Karpas-422 (cell line): ENCODE measurements at regions not wholly inside any gene's neighbourhood (a gene's known extent, or its start where the extent isn't known, plus 50 kb on each side); places are given as distances from the start of the nearest gene placed in this dataset.
A peak's percentile ranks its signal among the peaks of the same experiment; 100 is the strongest.

Source experiments
- DNase-seq: peaks from one replicate; pipeline ENCODE4 v3.0.0-alpha.2; 2015
- H2AFZ ChIP-seq: fragments of 200-600 bp; sonication (generic); 2 replicates; pipeline ENCODE4 v1.6.1; 2014; ENCODE audit warnings: antibody characterized with exemption, low read length, mixed read lengths
- H3K27ac ChIP-seq: fragments of 200-600 bp; sonication (generic); 2 replicates; pipeline ENCODE4 v1.5.1; 2014; ENCODE audit warnings: mild to moderate bottlenecking, low read length, moderate library complexity
- H3K27me3 ChIP-seq: fragments of 200-600 bp; sonication (generic); 2 replicates; pipeline ENCODE4 v1.6.1; 2014; ENCODE audit warnings: low read length, mixed read lengths
- H3K36me3 ChIP-seq: fragments of 200-600 bp; sonication (generic); 2 replicates; pipeline ENCODE4 v1.6.1; 2014; ENCODE audit warnings: low read length, mixed read lengths; ENCODE audit not compliant: insufficient read depth
- H3K4me1 ChIP-seq: fragments of 200-600 bp; sonication (generic); 2 replicates; pipeline ENCODE4 v1.6.1; 2014; ENCODE audit warnings: mild to moderate bottlenecking, low read length, mixed read lengths
- H3K4me2 ChIP-seq: fragments of 200-600 bp; sonication (generic); 2 replicates; pipeline ENCODE4 v1.6.1; 2014; ENCODE audit warnings: low read length, low read depth, mild to moderate bottlenecking; ENCODE audit not compliant: poor library complexity, severe bottlenecking
- H3K4me3 ChIP-seq: fragments of 200-600 bp; sonication (generic); 2 replicates; pipeline ENCODE4 v1.5.1; 2014; ENCODE audit warnings: mild to moderate bottlenecking, antibody characterized with exemption, low read length, mixed read lengths
- H3K79me2 ChIP-seq: fragments of 200-600 bp; sonication (generic); 2 replicates; pipeline ENCODE4 v1.6.1; 2014; ENCODE audit warnings: mild to moderate bottlenecking, low read length, mixed read lengths
- H3K9ac ChIP-seq: fragments of 200-600 bp; sonication (generic); 2 replicates; pipeline ENCODE4 v1.6.0; 2014; ENCODE audit warnings: low read length
- H3K9me2 ChIP-seq: fragments of 200-600 bp; sonication (generic), shearing (Covaris generic); replicated peaks from 2 replicates; pipeline ENCODE4 v1.6.0; 2014; ENCODE audit warnings: mild to moderate bottlenecking, low read length, moderate library complexity; ENCODE audit not compliant: insufficient read depth
- H3K9me3 ChIP-seq: fragments of 300-700, 200-600 bp; sonication (generic); 2 replicates; pipeline ENCODE4 v1.6.1; 2014; ENCODE audit warnings: low read length, mixed read lengths
- H4K20me1 ChIP-seq: fragments of 200-600 bp; sonication (generic); 2 replicates; pipeline ENCODE4 v1.6.1; 2014; ENCODE audit warnings: mild to moderate bottlenecking, antibody characterized with exemption, low read length, low read depth; ENCODE audit not compliant: insufficient read depth

DNA sequence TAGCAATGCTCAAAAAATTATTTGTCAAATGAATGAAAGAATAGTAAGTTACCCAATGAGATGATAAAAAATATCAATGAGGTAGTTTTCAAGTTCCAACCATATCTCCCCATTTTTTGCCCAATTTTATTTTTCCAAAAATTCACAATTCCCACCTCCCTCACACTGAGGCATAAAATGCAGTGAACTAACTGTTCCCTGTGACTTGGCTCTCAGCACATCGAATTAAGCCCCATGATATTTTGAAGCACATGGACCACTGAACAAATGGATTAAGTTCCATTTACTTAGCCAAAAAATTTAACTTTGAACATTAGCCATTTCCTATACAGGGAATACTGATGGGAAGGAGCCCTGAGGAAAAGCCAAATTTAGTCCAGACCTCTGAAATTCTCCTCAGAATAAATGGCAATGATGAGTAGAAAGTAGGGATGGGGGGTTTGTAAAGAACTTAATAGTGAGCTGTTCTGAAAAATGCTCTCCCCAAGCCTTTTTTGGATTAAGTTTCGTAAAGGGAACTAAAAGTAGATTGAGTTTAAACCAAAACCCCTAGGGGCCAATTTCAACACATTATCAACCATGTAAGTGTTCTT, 166.3 kb upstream of the GRM3 start:
- Histone ChIP-seq H3K9me3 (no peaks in the 10 kb centered on the region), H4K20me1 (no peaks in the 10 kb centered on the region), H2AFZ (no peak overlapping the region), H3K4me1 (no peaks in the 10 kb centered on the region), H3K9ac (no peak overlapping the region), H3K9me2 (no peaks in the 10 kb centered on the region), H3K27me3 (no peaks in the 10 kb centered on the region), H3K27ac (no peak overlapping the region), H3K79me2 (no peaks in the 10 kb centered on the region), H3K4me2 (no peak overlapping the region), H3K36me3 (no peaks in the 10 kb centered on the region), H3K4me3 (no peak overlapping the region)
- no peak for DNase-seq

DNA sequence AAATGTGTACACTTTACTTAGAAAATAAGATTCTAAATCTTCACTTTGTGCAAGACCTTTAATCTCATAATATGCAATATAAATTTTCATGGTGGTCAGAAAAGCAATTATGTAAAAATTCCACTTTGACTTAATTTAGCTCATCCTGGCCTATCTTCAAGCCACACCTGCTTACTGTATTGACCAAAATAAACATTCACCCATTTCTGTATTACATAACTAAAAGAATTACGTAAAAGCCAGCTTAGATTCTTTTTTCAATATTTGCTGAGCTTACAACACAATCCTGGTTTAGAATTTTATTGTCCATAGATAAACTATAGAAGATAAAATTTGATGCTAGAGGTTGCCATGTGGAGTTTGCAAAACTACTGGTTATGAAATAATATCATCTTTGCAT, 172.9 kb upstream of the GRM3 start:
- H3K4me1 ChIP-seq, result no peaks in the 10 kb centered on the region
- no peak overlapping the region for H2AFZ ChIP-seq
- no peak overlapping the region for H3K9ac ChIP-seq
- no peak overlapping the region for H3K4me3 ChIP-seq
- H3K9me3 ChIP-seq, result no peaks in the 10 kb centered on the region
- no peak for DNase-seq
- H4K20me1 ChIP-seq, result no peaks in the 10 kb centered on the region
- no peaks in the 10 kb centered on the region for H3K27me3 ChIP-seq
- no peaks in the 10 kb centered on the region for H3K36me3 ChIP-seq
- no peaks in the 10 kb centered on the region for H3K79me2 ChIP-seq
- H3K9me2 ChIP-seq, result no peaks in the 10 kb centered on the region
- H3K4me2 ChIP-seq, result no peak overlapping the region
- H3K27ac ChIP-seq, result no peak overlapping the region

DNA sequence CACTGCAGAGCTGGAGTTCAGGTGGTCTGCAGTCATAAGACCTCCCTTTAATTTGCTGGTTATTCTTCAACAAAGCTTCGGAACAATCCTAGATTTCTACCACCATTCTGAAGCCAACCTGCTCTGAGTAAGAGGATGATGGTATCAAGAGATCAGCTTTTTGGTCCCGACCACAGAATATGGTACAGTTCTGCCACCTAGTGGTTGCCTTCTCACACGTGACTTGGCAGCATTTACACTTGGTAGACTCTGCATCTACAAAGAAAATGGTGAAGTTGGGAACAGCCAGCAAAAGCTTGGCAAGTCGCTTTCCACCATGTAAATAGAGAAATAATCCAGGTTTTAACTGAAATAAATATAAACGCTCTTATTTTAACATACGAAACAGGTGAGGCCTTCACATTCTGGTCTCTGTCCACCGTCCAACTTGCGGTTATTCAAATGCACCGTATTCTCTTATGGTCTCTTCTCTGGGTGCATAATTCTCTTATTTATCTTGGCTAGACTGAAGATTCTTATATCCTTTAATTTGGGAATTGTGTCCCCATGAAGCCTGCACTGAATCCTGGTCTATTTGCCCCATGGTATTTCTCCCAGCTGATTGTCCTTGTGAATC, 173.9 kb upstream of the GRM3 start:
- no peak overlapping the region for H3K9ac ChIP-seq
- no peaks in the 10 kb centered on the region for H3K4me1 ChIP-seq
- H3K79me2 ChIP-seq, result no peaks in the 10 kb centered on the region
- no peaks in the 10 kb centered on the region for H3K36me3 ChIP-seq
- no peak overlapping the region for H3K4me3 ChIP-seq
- no peaks in the 10 kb centered on the region for H4K20me1 ChIP-seq
- no peak overlapping the region for H3K27ac ChIP-seq
- DNase-seq, result peak; percentile 91
- no peak overlapping the region for H3K4me2 ChIP-seq
- no peaks in the 10 kb centered on the region for H3K27me3 ChIP-seq
- H3K9me2 ChIP-seq, result no peaks in the 10 kb centered on the region
- no peak overlapping the region for H2AFZ ChIP-seq
- no peaks in the 10 kb centered on the region for H3K9me3 ChIP-seq

DNA sequence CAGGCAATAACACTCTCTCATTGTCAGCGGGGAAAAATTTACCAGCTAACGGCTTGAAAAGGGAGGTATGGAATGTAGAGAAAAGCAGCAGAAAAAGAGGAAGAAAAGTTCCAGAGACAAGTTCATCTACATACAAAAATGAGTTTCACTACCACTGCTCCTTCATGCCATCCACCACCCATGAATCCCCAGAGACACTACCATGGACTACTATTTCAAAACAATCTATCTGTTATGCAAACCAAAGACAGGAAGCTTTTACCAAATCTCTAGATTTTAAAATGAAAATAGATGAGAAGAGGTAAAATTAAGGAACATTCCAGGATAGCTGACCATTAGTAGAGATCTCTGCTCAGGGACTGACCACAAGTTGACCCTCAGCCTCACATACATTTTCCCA, 189.0 kb upstream of the GRM3 start:
- no peak overlapping the region for H3K9ac ChIP-seq
- H3K4me1 ChIP-seq, result no peaks in the 10 kb centered on the region
- H3K9me2 ChIP-seq, result no peaks in the 10 kb centered on the region
- H3K4me3 ChIP-seq, result no peak overlapping the region
- no peaks in the 10 kb centered on the region for H4K20me1 ChIP-seq
- H3K4me2 ChIP-seq, result no peak overlapping the region
- no peak for DNase-seq
- H3K36me3 ChIP-seq, result no peaks in the 10 kb centered on the region
- no peaks in the 10 kb centered on the region for H3K27me3 ChIP-seq
- no peaks in the 10 kb centered on the region for H3K79me2 ChIP-seq
- no peaks in the 10 kb centered on the region for H3K9me3 ChIP-seq
- H2AFZ ChIP-seq, result no peak overlapping the region
- H3K27ac ChIP-seq, result no peak overlapping the region

DNA sequence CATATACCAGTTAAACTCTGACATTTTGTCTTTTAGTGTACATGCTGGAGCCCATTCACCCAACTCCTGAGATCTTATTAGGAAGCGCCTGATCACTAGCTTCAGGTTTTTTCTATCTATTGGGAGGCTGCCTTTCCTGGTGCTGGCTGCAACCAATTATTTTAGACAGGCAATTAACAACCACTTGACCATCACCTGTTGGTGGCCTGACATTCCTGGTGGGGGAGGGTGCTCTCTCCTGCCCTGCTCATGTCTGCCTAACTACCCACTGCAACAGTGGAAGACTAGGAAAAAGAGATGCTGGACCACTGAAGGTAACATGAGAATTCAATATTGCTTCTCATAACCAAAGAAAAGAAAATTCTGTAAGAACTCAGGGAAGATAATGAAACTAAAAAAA, 190.3 kb upstream of the GRM3 start:
- Histone ChIP-seq H3K9ac (no peak overlapping the region), H3K4me2 (no peak overlapping the region), H3K79me2 (no peaks in the 10 kb centered on the region), H3K9me3 (no peaks in the 10 kb centered on the region), H3K4me1 (no peaks in the 10 kb centered on the region), H3K4me3 (no peak overlapping the region), H3K9me2 (no peaks in the 10 kb centered on the region), H3K27ac (no peak overlapping the region), H4K20me1 (no peaks in the 10 kb centered on the region), H2AFZ (no peak overlapping the region), H3K27me3 (no peaks in the 10 kb centered on the region), H3K36me3 (no peaks in the 10 kb centered on the region)
- DNase-seq, result no peak

DNA sequence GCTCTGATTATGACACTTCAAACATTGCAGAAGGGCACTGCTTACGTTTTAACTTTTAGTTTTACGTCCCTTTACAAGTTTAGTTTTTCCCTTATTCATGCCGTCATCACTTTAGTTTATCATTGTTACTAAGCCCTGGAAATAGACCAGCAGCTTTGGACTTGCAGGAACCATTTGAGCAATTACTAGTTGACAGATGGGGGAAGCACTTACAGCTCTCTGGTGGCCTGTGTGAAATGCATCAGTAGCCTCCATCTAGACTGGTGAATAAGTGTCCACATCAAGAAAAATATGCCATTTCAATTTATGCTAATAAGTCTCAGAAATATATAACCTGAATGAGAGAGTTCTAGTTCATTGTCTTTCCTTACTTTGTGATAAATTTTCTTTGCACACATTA, 194.9 kb upstream of the GRM3 start:
- Histone ChIP-seq H2AFZ (no peak overlapping the region), H3K4me3 (no peak overlapping the region), H4K20me1 (no peaks in the 10 kb centered on the region), H3K9me3 (no peaks in the 10 kb centered on the region), H3K9ac (no peak overlapping the region), H3K27me3 (no peaks in the 10 kb centered on the region), H3K9me2 (no peaks in the 10 kb centered on the region), H3K4me2 (no peak overlapping the region), H3K36me3 (no peaks in the 10 kb centered on the region), H3K79me2 (no peaks in the 10 kb centered on the region), H3K4me1 (no peaks in the 10 kb centered on the region), H3K27ac (no peak overlapping the region)
- DNase-seq, result no peak

DNA sequence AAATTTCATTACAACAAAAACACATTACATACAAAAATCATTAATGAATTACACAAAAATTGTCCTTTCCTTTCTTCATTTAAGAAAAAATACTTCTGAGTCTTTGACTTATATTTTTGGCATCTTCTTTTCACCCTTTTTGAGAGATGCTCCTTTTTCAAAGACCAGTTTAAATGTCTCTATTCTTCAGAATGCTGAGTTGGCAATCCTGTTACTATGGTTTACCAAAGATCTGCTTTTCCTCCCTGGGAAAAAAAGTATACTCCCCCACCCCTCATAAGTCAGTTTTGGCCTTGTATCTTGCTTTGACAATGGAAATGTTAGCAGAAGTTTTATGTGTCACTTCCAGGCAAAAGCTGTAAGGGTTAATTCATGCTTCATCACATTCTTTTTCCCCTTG, 198.4 kb upstream of the GRM3 start:
- H3K4me2 ChIP-seq, result no peak overlapping the region
- no peak overlapping the region for H3K4me3 ChIP-seq
- H4K20me1 ChIP-seq, result no peaks in the 10 kb centered on the region
- no peak for DNase-seq
- H3K36me3 ChIP-seq, result no peaks in the 10 kb centered on the region
- H3K9ac ChIP-seq, result no peak overlapping the region
- H3K4me1 ChIP-seq, result no peaks in the 10 kb centered on the region
- H3K27ac ChIP-seq, result no peak overlapping the region
- no peak overlapping the region for H2AFZ ChIP-seq
- H3K27me3 ChIP-seq, result no peaks in the 10 kb centered on the region
- H3K9me3 ChIP-seq, result no peaks in the 10 kb centered on the region
- no peaks in the 10 kb centered on the region for H3K9me2 ChIP-seq
- H3K79me2 ChIP-seq, result no peaks in the 10 kb centered on the region

DNA sequence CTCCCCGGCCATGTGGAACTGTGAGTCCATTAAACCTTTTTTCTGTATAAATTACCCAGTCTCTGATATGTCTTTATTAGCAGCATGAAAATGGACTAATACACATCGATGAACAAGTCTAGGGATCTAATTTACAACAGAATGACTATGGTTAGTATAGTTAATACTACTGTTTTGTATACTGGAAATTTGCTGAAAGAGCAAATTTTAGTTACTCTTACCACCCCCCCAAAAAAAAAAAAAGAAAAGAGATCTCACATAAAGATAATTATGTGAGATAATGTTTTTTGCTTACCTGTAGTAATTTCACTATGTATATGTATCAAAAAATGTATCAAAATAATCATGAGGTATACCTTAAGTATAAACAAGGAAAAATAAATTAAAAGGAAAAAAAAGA, 199.5 kb upstream of the GRM3 start:
- H3K4me3 ChIP-seq, result no peak overlapping the region
- no peak overlapping the region for H3K4me2 ChIP-seq
- H3K36me3 ChIP-seq, result no peaks in the 10 kb centered on the region
- H3K9me2 ChIP-seq, result no peaks in the 10 kb centered on the region
- H3K79me2 ChIP-seq, result no peaks in the 10 kb centered on the region
- H3K27ac ChIP-seq, result no peak overlapping the region
- H3K9ac ChIP-seq, result no peak overlapping the region
- H3K9me3 ChIP-seq, result no peaks in the 10 kb centered on the region; the same call in 1 of the 2 replicates
- no peak overlapping the region for H2AFZ ChIP-seq
- no peak for DNase-seq
- H4K20me1 ChIP-seq, result no peaks in the 10 kb centered on the region
- H3K27me3 ChIP-seq, result no peaks in the 10 kb centered on the region
- no peaks in the 10 kb centered on the region for H3K4me1 ChIP-seq
